Natural killer cell (primary cell): ENCODE measurements at regions not wholly inside any gene's neighbourhood (a gene's known extent, or its start where the extent isn't known, plus 50 kb on each side); places are given as distances from the start of the nearest gene placed in this dataset.

Source experiments
- ATAC-seq, 3 donors: fragments of 150-1000 bp in 2 of 3; fragments of 200-7000 bp in 1 of 3; cut with Tn5 transposase; 1 replicate in 1 of 3; 2 replicates in 2 of 3; pipeline ENCODE4 v1.10.0; 2021; ENCODE audit warnings: mild to moderate bottlenecking in 2 of 3, moderate library complexity in 2 of 3
- DNase-seq, 2 donors: peaks; one replicate each; pipeline versions ENCODE4 v3.0.0 to v3.0.0-alpha.2; 2013 to 2021; ENCODE audit warnings: mixed read lengths in 1 of 2
- H3K27ac ChIP-seq: one replicate; pipeline ENCODE4 v1.5.1; 2013; ENCODE audit warnings: mild to moderate bottlenecking, low read length
- H3K27me3 ChIP-seq: one replicate; pipeline ENCODE4 v1.6.1; 2013; ENCODE audit warnings: low read length; ENCODE audit not compliant: control insufficient read depth, insufficient read depth
- H3K36me3 ChIP-seq: one replicate; pipeline ENCODE4 v1.6.1; 2013; ENCODE audit warnings: low read length; ENCODE audit not compliant: control insufficient read depth, insufficient read depth
- H3K4me1 ChIP-seq: one replicate; pipeline ENCODE4 v1.6.1; 2013; ENCODE audit warnings: low read length; ENCODE audit not compliant: control insufficient read depth, insufficient read depth
- H3K4me3 ChIP-seq: one replicate; pipeline ENCODE4 v1.5.1; 2013; ENCODE audit warnings: low read length
- H3K9me3 ChIP-seq: one replicate; pipeline ENCODE4 v1.6.1; 2013; ENCODE audit warnings: low read length; ENCODE audit not compliant: control insufficient read depth, insufficient read depth
- H3K27ac Mint-ChIP-seq, 2 donors: one replicate each; pipeline ENCODE4 v1.8.0; 2022; ENCODE audit warnings: mild to moderate bottlenecking in 2 of 2, mixed read lengths in 2 of 2, moderate library complexity in 1 of 2
- H3K27me3 Mint-ChIP-seq, 2 donors: one replicate each; pipeline ENCODE4 v1.8.0; 2022; ENCODE audit warnings: low read depth in 2 of 2, mixed read lengths in 2 of 2
- H3K36me3 Mint-ChIP-seq: one replicate; pipeline ENCODE4 v1.8.0; 2022; ENCODE audit warnings: mixed read lengths
- H3K4me1 Mint-ChIP-seq, 2 donors: one replicate each; pipeline ENCODE4 v1.8.0; 2022; ENCODE audit warnings: mixed read lengths in 2 of 2
- H3K4me3 Mint-ChIP-seq: one replicate; pipeline ENCODE4 v1.8.0; 2022; ENCODE audit warnings: mild to moderate bottlenecking, moderate library complexity, mixed read lengths
- H3K9me3 Mint-ChIP-seq, 2 donors: one replicate each; pipeline ENCODE4 v1.8.0; 2022; ENCODE audit warnings: mixed read lengths in 2 of 2
- CTCF ChIP-seq: fragments of 200-600 bp; IDR thresholded peaks from one replicate; pipeline ENCODE4 v1.8.0; 2022; ENCODE audit warnings: antibody characterized with exemption
- WGBS: methylation state at CpG from one replicate; pipeline ENCODE4 v1.1.7; 2013; ENCODE audit warnings: missing lambda C conversion rate; ENCODE audit not compliant: insufficient coverage; 5-methylcytosine and 5-hydroxymethylcytosine counted together
- intact Hi-C: fragments of 100-400 bp; cut with micrococcal nuclease; formaldehyde crosslinking; loops from one replicate; pipeline ENCODE4 v1.14.2; 2022

GRCh38 chr5:40395251-40395650 lies 284.5 kb upstream of the PTGER4 start:
- Mint-ChIP-seq H3K4me1 (peaks cover 20 to 26% of the 10 kb centered on the region in 2 donors), H3K27ac (no peak overlapping the region), H3K36me3 (no peaks in the 10 kb centered on the region), H3K27me3 (no peaks in the 10 kb centered on the region), H3K9me3 (no peaks in the 10 kb centered on the region), H3K4me3 (no peak overlapping the region)
- 92% methylated on average over 4 of the region's 4 CpGs for whole genome bisulfite sequencing
- ATAC-seq = no peak
- no peaks in the 10 kb centered on the region for H3K27me3 ChIP-seq
- TF ChIP-seq CTCF = no peak
- H3K4me1 ChIP-seq = no peaks in the 10 kb centered on the region
- no peak overlapping the region for H3K27ac ChIP-seq
- H3K36me3 ChIP-seq = no peaks in the 10 kb centered on the region
- DNase-seq = no peak
- no peaks in the 10 kb centered on the region for H3K9me3 ChIP-seq
- no peak overlapping the region for H3K4me3 ChIP-seq
- intact Hi-C loops = no loop called here

- WGBS = 82% methylated on average over 4 of the region's 4 CpGs
- no peaks in the 10 kb centered on the region for H3K36me3 Mint-ChIP-seq
These were observed 285.0 kb upstream of the PTGER4 start for GRCh38 chr5:40394698-40395097.

GRCh38 chr5:40391642-40392041 lies 288.1 kb upstream of the PTGER4 start:
- H3K27me3 Mint-ChIP-seq = no peaks in the 10 kb centered on the region
- intact Hi-C loops = no loop called here

More at GRCh38 chr5:40394698-40395097, 285.0 kb upstream of the PTGER4 start:
- Histone ChIP-seq H3K4me3 (no peak overlapping the region), H3K4me1 (peaks cover 2% of the 10 kb centered on the region), H3K36me3 (no peaks in the 10 kb centered on the region), H3K9me3 (no peaks in the 10 kb centered on the region), H3K27ac (no peak overlapping the region), H3K27me3 (no peaks in the 10 kb centered on the region)
- no peak for ATAC-seq
- Mint-ChIP-seq H3K4me1 (peaks cover 26 to 31% of the 10 kb centered on the region in 2 donors), H3K9me3 (no peaks in the 10 kb centered on the region), H3K4me3 (no peak overlapping the region), H3K27me3 (no peaks in the 10 kb centered on the region), H3K27ac (no peak overlapping the region)
- intact Hi-C loops = no loop called here
- TF ChIP-seq CTCF = no peak
- DNase-seq = no peak

More at GRCh38 chr5:40391642-40392041, 288.1 kb upstream of the PTGER4 start:
- peak overlapping the region; percentile 1 to 5 for H3K27ac Mint-ChIP-seq
- H3K9me3 ChIP-seq = no peaks in the 10 kb centered on the region
- H3K9me3 Mint-ChIP-seq = no peaks in the 10 kb centered on the region
- no peaks in the 10 kb centered on the region for H3K36me3 Mint-ChIP-seq
- H3K27me3 ChIP-seq = no peaks in the 10 kb centered on the region
- ATAC-seq (no peak), DNase-seq (no peak)
- no peak overlapping the region for H3K4me3 ChIP-seq
- no peaks in the 10 kb centered on the region for H3K36me3 ChIP-seq
- no peak overlapping the region for H3K27ac ChIP-seq
- peaks cover 10% of the 10 kb centered on the region for H3K4me1 ChIP-seq
- H3K4me1 Mint-ChIP-seq = peaks cover 54% of the 10 kb centered on the region in 2 donors
- TF ChIP-seq CTCF = no peak
- no peak overlapping the region for H3K4me3 Mint-ChIP-seq
